Mammary epithelial cell (primary cell): ENCODE measurements at regions not wholly inside any gene's neighbourhood (a gene's known extent, or its start where the extent isn't known, plus 50 kb on each side); places are given as distances from the start of the nearest gene placed in this dataset.

Source experiments
- EZH2 ChIP-seq: IDR thresholded peaks from 2 replicates; pipeline ENCODE4 v1.6.1; 2012; ENCODE audit warnings: low read length, inconsistent platforms, borderline replicate concordance
- TF ChIP-seq, protein P1 (sequence below), 2 donors: IDR thresholded peaks in 1 of 2; conservative IDR thresholded peaks in 1 of 2; 2 replicates each; pipeline ENCODE4 v1.5.1; 2011 to 2012; ENCODE audit warnings: inconsistent platforms in 2 of 2, low read length in 2 of 2, mild to moderate bottlenecking in 2 of 2, control low read depth in 1 of 2, low read depth in 1 of 2; ENCODE audit not compliant: insufficient read depth in 1 of 2; ENCODE audit errors: extremely low read depth in 1 of 2

DNA sequence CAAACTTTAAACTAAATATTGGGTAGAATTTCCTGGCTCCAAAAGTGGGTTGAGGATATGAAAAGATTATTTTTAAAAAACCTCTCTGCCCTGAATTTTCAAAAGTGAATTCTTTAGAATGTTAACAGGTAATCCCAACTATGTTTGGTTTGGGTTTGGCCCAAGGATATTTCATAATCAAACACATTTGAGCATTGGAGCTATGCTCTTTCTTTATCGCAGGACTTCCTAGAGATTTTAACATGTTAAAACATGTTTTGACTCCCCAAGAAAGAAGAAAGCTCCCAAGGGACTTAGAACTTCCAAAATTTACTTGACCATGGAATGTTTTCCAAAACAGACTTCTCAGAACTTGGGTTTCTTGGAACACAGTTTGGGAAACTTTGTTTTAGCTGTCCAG, 75.6 kb upstream of the SYNPR start:
- no peak for TF ChIP-seq EZH2
- TF ChIP-seq, protein P1, sequence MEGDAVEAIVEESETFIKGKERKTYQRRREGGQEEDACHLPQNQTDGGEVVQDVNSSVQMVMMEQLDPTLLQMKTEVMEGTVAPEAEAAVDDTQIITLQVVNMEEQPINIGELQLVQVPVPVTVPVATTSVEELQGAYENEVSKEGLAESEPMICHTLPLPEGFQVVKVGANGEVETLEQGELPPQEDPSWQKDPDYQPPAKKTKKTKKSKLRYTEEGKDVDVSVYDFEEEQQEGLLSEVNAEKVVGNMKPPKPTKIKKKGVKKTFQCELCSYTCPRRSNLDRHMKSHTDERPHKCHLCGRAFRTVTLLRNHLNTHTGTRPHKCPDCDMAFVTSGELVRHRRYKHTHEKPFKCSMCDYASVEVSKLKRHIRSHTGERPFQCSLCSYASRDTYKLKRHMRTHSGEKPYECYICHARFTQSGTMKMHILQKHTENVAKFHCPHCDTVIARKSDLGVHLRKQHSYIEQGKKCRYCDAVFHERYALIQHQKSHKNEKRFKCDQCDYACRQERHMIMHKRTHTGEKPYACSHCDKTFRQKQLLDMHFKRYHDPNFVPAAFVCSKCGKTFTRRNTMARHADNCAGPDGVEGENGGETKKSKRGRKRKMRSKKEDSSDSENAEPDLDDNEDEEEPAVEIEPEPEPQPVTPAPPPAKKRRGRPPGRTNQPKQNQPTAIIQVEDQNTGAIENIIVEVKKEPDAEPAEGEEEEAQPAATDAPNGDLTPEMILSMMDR (conservative IDR thresholded peaks at IDR 0.05 in 1 of 2, IDR thresholded peaks at IDR 0.05 in 1 of 2; ENCODE audit: extremely low read depth in 1 of 2, insufficient read depth in 1 of 2, low read depth in 1 of 2, low read length in 2 of 2): no peak
